ENCODE measurements at regions not wholly inside any gene's neighbourhood (a gene's known extent, or its start where the extent isn't known, plus 50 kb on each side); places are given as distances from the start of the nearest gene placed in this dataset.
A peak's percentile ranks its signal among the peaks of the same experiment; 100 is the strongest.

GRCh38 chr18:65659912-65660311 is 90.9 kb upstream of the CDH7 start:
- Histone ChIP-seq H4K20me1 (ENCODE audit: low read length) (no peaks in the 10 kb centered on the region), H3K27ac (ENCODE audit: low read length) (peak overlapping the region; percentile 97), H3K9ac (ENCODE audit: low read length) (peak overlapping the region; percentile 73), H3K4me2 (ENCODE audit: low read length) (peak overlapping the region; percentile 75), H3K36me3 (ENCODE audit: low read depth, low read length) (0 out of 2 replicates have a peak, but pooled peaks cover 2% of the 10 kb centered on the region), H3K27me3 (ENCODE audit: low read length) (no peaks in the 10 kb centered on the region), H3K79me2 (ENCODE audit: low read length) (no peaks in the 10 kb centered on the region), H3F3A (ENCODE audit: low read length, unreplicated experiment) (peaks cover 4% of the 10 kb centered on the region), H3K9me3 (ENCODE audit: low read length) (no peaks in the 10 kb centered on the region; the same call in 1 of the 2 replicates), H2AFZ (ENCODE audit: low read length) (peak overlapping the region; percentile 38), H3K9me2 (replicated peaks; ENCODE audit: low read length) (no peaks in the 10 kb centered on the region), H3K4me3 (ENCODE audit: low read length) (peak overlapping the region; percentile 42; the same call in 1 of the 2 replicates), H3K4me1 (ENCODE audit: insufficient read depth, low read length) (peaks cover 28% of the 10 kb centered on the region)
- POLR2A ChIA-PET (ENCODE audit: unreplicated experiment): interaction anchor here (0.7 kb wide), 2 partner anchors 124 to 787 kb away, joined by 3 to 5 read pairs; no protein-coding TSS in a partner anchor
- ATAC-seq (peak; percentile 90), DNase-seq (peak; percentile 95)
- no TSS peak for BruUV-seq (replicated peaks)
- intact Hi-C loops (cut with micrococcal nuclease): loop anchor here (1.0 to 5.0 kb wide), 4 partner anchors 67 to 949 kb away; no protein-coding TSS in a partner anchor
- CTCF ChIA-PET: no interaction called here
- TF ChIP-seq CTCF (conservative IDR thresholded peaks at IDR 0.05; ENCODE audit: low read depth, low read length) (no peak), EZH2 (IDR thresholded peaks at IDR 0.05; ENCODE audit: low read length, unreplicated experiment) (no peak), EZH2phosphoT487 (IDR thresholded peaks at IDR 0.05; ENCODE audit: borderline replicate concordance, low read length) (no peak)

GRCh38 chr18:65659312-65659711 is 91.5 kb upstream of the CDH7 start:
- DNase-seq: peak; percentile 88
- no peaks in the 10 kb centered on the region for H3K27me3 ChIP-seq (ENCODE audit: low read length)
- H3K36me3 ChIP-seq (ENCODE audit: low read depth, low read length): 0 out of 2 replicates have a peak, but pooled peaks cover 2% of the 10 kb centered on the region
- BruUV-seq (replicated peaks): TSS peak; percentile 98
- H3K4me2 ChIP-seq (ENCODE audit: low read length): peak overlapping the region; percentile 75
- no peaks in the 10 kb centered on the region for H3K79me2 ChIP-seq (ENCODE audit: low read length)
- no peaks in the 10 kb centered on the region for H3K9me2 ChIP-seq (replicated peaks; ENCODE audit: low read length)
- H3K9ac ChIP-seq (ENCODE audit: low read length): peak overlapping the region; percentile 73
- intact Hi-C loops (cut with micrococcal nuclease): loop anchor here (5.0 kb wide), 1 partner anchor 68 kb away; no protein-coding TSS in a partner anchor
- no peak overlapping the region for H2AFZ ChIP-seq (ENCODE audit: low read length)
- peaks cover 28% of the 10 kb centered on the region for H3K4me1 ChIP-seq (ENCODE audit: insufficient read depth, low read length)
- ATAC-seq: peak; percentile 62
- no peaks in the 10 kb centered on the region; the same call in 1 of the 2 replicates for H3K9me3 ChIP-seq (ENCODE audit: low read length)
- H4K20me1 ChIP-seq (ENCODE audit: low read length): no peaks in the 10 kb centered on the region
- H3K27ac ChIP-seq (ENCODE audit: low read length): peak overlapping the region; percentile 97
- CTCF ChIA-PET: no interaction called here
- peaks cover 4% of the 10 kb centered on the region for H3F3A ChIP-seq (ENCODE audit: low read length, unreplicated experiment)
- POLR2A ChIA-PET (ENCODE audit: unreplicated experiment): interaction anchor here (0.7 kb wide), 2 partner anchors 124 to 787 kb away, joined by 3 to 5 read pairs; no protein-coding TSS in a partner anchor
- no peak for TF ChIP-seq EZH2 (IDR thresholded peaks at IDR 0.05; ENCODE audit: low read length, unreplicated experiment)
- TF ChIP-seq CTCF (conservative IDR thresholded peaks at IDR 0.05; ENCODE audit: low read depth, low read length): no peak
- no peak for TF ChIP-seq EZH2phosphoT487 (IDR thresholded peaks at IDR 0.05; ENCODE audit: borderline replicate concordance, low read length)
- H3K4me3 ChIP-seq (ENCODE audit: low read length): peak overlapping the region; percentile 42

GRCh38 chr18:65651192-65651591 is 99.6 kb upstream of the CDH7 start:
- Histone ChIP-seq H2AFZ (ENCODE audit: low read length) (no peak overlapping the region), H3K4me3 (ENCODE audit: low read length) (no peak overlapping the region), H3K4me1 (ENCODE audit: insufficient read depth, low read length) (peaks cover 5% of the 10 kb centered on the region; the same call in 1 of the 2 replicates), H3K9me3 (ENCODE audit: low read length) (peaks cover 6% of the 10 kb centered on the region; the same call in 1 of the 2 replicates), H3K36me3 (ENCODE audit: low read depth, low read length) (no peaks in the 10 kb centered on the region), H3K27ac (ENCODE audit: low read length) (no peak overlapping the region), H3K79me2 (ENCODE audit: low read length) (no peaks in the 10 kb centered on the region), H3K4me2 (ENCODE audit: low read length) (no peak overlapping the region), H3F3A (ENCODE audit: low read length, unreplicated experiment) (no peaks in the 10 kb centered on the region), H3K9ac (ENCODE audit: low read length) (no peak overlapping the region), H3K27me3 (ENCODE audit: low read length) (no peaks in the 10 kb centered on the region), H4K20me1 (ENCODE audit: low read length) (no peaks in the 10 kb centered on the region), H3K9me2 (replicated peaks; ENCODE audit: low read length) (no peaks in the 10 kb centered on the region)
- no TSS peak for BruUV-seq (replicated peaks)
- TF ChIP-seq EZH2 (IDR thresholded peaks at IDR 0.05; ENCODE audit: low read length, unreplicated experiment) (no peak), CTCF (conservative IDR thresholded peaks at IDR 0.05; ENCODE audit: low read depth, low read length) (no peak), EZH2phosphoT487 (IDR thresholded peaks at IDR 0.05; ENCODE audit: borderline replicate concordance, low read length) (no peak)
- ATAC-seq (no peak), DNase-seq (no peak)
- intact Hi-C loops (cut with micrococcal nuclease): no loop called here
- POLR2A ChIA-PET (ENCODE audit: unreplicated experiment): no interaction called here
- CTCF ChIA-PET: no interaction called here

Measured in PC-3 (cell line).